Endodermal cell (in vitro differentiated cells): ENCODE measurements at regions not wholly inside any gene's neighbourhood (a gene's known extent, or its start where the extent isn't known, plus 50 kb on each side); places are given as distances from the start of the nearest gene placed in this dataset.

Source experiments
- DNase-seq: peaks from one replicate; pipeline ENCODE4 v3.0.0-alpha.2; 2017
- H3K27ac ChIP-seq: 2 replicates; pipeline ENCODE4 v1.5.1; 2013; ENCODE audit warnings: mild to moderate bottlenecking, low read depth, low read length, moderate library complexity
- H3K27me3 ChIP-seq: 2 replicates; pipeline ENCODE4 v1.6.1; 2013; ENCODE audit warnings: mild to moderate bottlenecking, low read length, moderate library complexity; ENCODE audit not compliant: insufficient read depth, control insufficient read depth, poor library complexity, severe bottlenecking
- H3K36me3 ChIP-seq: 2 replicates; pipeline ENCODE4 v1.7.0; 2013; ENCODE audit warnings: mild to moderate bottlenecking, low read length, moderate library complexity; ENCODE audit not compliant: control insufficient read depth, insufficient read depth
- H3K4me1 ChIP-seq: one replicate; pipeline ENCODE4 v1.7.0; 2013; ENCODE audit warnings: low read length; ENCODE audit not compliant: control insufficient read depth, insufficient read depth
- H3K4me3 ChIP-seq: 2 replicates; pipeline ENCODE4 v1.5.1; 2013; ENCODE audit warnings: mild to moderate bottlenecking, low read length, moderate library complexity
- H3K9ac ChIP-seq: 2 replicates; pipeline ENCODE4 v1.6.1; 2013; ENCODE audit warnings: mild to moderate bottlenecking, low read length, moderate library complexity; ENCODE audit not compliant: poor library complexity, severe bottlenecking; ENCODE audit errors: extremely low read depth
- H3K9me3 ChIP-seq: 2 replicates; pipeline ENCODE4 v1.6.1; 2013; ENCODE audit warnings: mild to moderate bottlenecking, low read length, moderate library complexity; ENCODE audit not compliant: control insufficient read depth
- H3K27ac Mint-ChIP-seq: 2 replicates; pipeline ENCODE4 v1.8.0; 2020; ENCODE audit warnings: mixed read lengths
- H3K27me3 Mint-ChIP-seq: 2 replicates; pipeline ENCODE4 v1.8.0; 2021; ENCODE audit warnings: mild to moderate bottlenecking, mixed read lengths; ENCODE audit not compliant: insufficient read depth
- H3K36me3 Mint-ChIP-seq: 2 replicates; pipeline ENCODE4 v1.8.0; 2020; ENCODE audit warnings: low read depth, mixed read lengths
- H3K4me1 Mint-ChIP-seq: 2 replicates; pipeline ENCODE4 v1.8.0; 2020; ENCODE audit warnings: mixed read lengths
- H3K4me3 Mint-ChIP-seq: 2 replicates; pipeline ENCODE4 v1.8.0; 2020; ENCODE audit warnings: mild to moderate bottlenecking, moderate library complexity, mixed read lengths
- H3K9me3 Mint-ChIP-seq: 2 replicates; pipeline ENCODE4 v1.8.0; 2020; ENCODE audit warnings: mild to moderate bottlenecking, mixed read lengths
- WGBS, 2 experiments: methylation state at CpG; one replicate each; pipeline versions ENCODE4 v1.1.5 to v1.1.7; 2013; ENCODE audit warnings: missing lambda C conversion rate in 2 of 2, mixed read lengths in 1 of 2; ENCODE audit not compliant: insufficient coverage in 1 of 2, insufficient read length in 1 of 2; 5-methylcytosine and 5-hydroxymethylcytosine counted together
- TF ChIP-seq, protein P1 (sequence below): fragments of 200-600 bp; sonication (generic); conservative IDR thresholded peaks from 2 replicates; pipeline ENCODE4 v1.5.0; 2021; ENCODE audit warnings: antibody characterized with exemption, mild to moderate bottlenecking

DNA sequence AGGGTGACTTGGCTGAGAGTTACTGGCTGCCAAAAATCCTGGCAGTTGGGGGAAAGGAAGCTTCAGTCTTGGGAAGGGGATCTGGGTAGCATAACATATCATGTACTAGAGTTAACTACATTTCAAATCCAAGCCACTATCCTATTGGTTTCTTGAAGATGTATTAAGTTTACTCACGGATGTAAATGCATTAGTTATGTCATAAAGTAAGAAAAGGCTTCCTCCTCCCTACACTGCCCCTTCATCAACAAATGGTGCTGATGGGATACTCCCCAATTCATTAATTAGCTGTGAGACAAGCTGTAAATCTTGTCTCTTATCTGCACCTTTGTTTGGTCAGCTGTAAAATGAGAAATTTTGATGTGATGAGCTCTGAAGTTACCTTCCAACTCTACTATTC, 150.1 kb upstream of the SOX5 start:
- H3K27ac Mint-ChIP-seq = no peak overlapping the region
- no peak for DNase-seq
- Histone ChIP-seq H3K36me3 (no peaks in the 10 kb centered on the region), H3K4me1 (no peaks in the 10 kb centered on the region), H3K4me3 (no peak overlapping the region), H3K9me3 (no peaks in the 10 kb centered on the region), H3K27ac (no peak overlapping the region), H3K9ac (no peak overlapping the region), H3K27me3 (no peaks in the 10 kb centered on the region)
- no peaks in the 10 kb centered on the region for H3K27me3 Mint-ChIP-seq
- H3K9me3 Mint-ChIP-seq = no peaks in the 10 kb centered on the region
- peaks cover 5% of the 10 kb centered on the region for H3K4me1 Mint-ChIP-seq
- TF ChIP-seq, protein P1, sequence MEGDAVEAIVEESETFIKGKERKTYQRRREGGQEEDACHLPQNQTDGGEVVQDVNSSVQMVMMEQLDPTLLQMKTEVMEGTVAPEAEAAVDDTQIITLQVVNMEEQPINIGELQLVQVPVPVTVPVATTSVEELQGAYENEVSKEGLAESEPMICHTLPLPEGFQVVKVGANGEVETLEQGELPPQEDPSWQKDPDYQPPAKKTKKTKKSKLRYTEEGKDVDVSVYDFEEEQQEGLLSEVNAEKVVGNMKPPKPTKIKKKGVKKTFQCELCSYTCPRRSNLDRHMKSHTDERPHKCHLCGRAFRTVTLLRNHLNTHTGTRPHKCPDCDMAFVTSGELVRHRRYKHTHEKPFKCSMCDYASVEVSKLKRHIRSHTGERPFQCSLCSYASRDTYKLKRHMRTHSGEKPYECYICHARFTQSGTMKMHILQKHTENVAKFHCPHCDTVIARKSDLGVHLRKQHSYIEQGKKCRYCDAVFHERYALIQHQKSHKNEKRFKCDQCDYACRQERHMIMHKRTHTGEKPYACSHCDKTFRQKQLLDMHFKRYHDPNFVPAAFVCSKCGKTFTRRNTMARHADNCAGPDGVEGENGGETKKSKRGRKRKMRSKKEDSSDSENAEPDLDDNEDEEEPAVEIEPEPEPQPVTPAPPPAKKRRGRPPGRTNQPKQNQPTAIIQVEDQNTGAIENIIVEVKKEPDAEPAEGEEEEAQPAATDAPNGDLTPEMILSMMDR = no peak
- H3K4me3 Mint-ChIP-seq = no peak overlapping the region
- peaks cover 1% of the 10 kb centered on the region for H3K36me3 Mint-ChIP-seq
- 80% methylated on average over 1 of the region's 1 CpG; no CpG with 5 or more reads in 1 of the 2 experiments for WGBS, 2 experiments

DNA sequence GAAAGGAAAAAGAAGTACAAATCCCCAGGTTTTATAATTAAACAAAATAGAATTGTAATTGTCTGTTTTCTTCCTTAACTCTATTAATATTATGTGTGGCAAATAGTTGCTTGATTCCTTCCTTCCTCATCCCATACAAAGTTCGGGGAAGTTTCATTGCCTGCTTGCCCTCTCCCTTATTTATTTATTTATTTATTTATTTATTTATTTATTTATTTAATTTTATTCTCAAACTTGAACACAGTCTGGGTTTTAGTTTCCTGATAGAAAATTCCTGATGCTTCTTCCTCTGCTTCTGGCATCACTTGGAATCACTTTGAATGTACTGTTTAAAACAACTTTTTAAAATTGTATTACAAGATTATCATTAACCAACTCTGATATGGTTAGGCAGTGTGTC, 145.8 kb upstream of the SOX5 start:
- Histone ChIP-seq H3K36me3 (no peaks in the 10 kb centered on the region), H3K27ac (no peak overlapping the region), H3K4me3 (no peak overlapping the region), H3K27me3 (no peaks in the 10 kb centered on the region), H3K9ac (no peak overlapping the region), H3K9me3 (no peaks in the 10 kb centered on the region), H3K4me1 (no peaks in the 10 kb centered on the region)
- WGBS, 2 experiments = no CpG with 5 or more reads among the region's 1 CpG
- no peak for DNase-seq
- no peaks in the 10 kb centered on the region for H3K27me3 Mint-ChIP-seq
- peaks cover 9% of the 10 kb centered on the region for H3K36me3 Mint-ChIP-seq
- peaks cover 9% of the 10 kb centered on the region for H3K9me3 Mint-ChIP-seq
- H3K4me3 Mint-ChIP-seq = no peak overlapping the region
- TF ChIP-seq, protein P1 = no peak
- peaks cover 1% of the 10 kb centered on the region for H3K4me1 Mint-ChIP-seq
- H3K27ac Mint-ChIP-seq = no peak overlapping the region

GRCh38 chr12:24089510-24089890, 140.0 kb upstream of the SOX5 start:
- H3K27me3 Mint-ChIP-seq = no peaks in the 10 kb centered on the region
- H3K9ac ChIP-seq = no peak overlapping the region
- H3K36me3 ChIP-seq = no peaks in the 10 kb centered on the region
- H3K4me1 ChIP-seq = no peaks in the 10 kb centered on the region
- peaks cover 16% of the 10 kb centered on the region for H3K4me1 Mint-ChIP-seq
- H3K4me3 ChIP-seq = no peak overlapping the region
- no peaks in the 10 kb centered on the region for H3K9me3 ChIP-seq
- H3K36me3 Mint-ChIP-seq = peaks cover 8% of the 10 kb centered on the region
- no peak overlapping the region for H3K27ac ChIP-seq
- no peaks in the 10 kb centered on the region for H3K27me3 ChIP-seq
- TF ChIP-seq, protein P1 = no peak
- no peak overlapping the region for H3K27ac Mint-ChIP-seq
- H3K4me3 Mint-ChIP-seq = no peak overlapping the region
- no peak for DNase-seq
- peaks cover 9% of the 10 kb centered on the region for H3K9me3 Mint-ChIP-seq
- 83% methylated on average over 2 of the region's 2 CpGs; no CpG with 5 or more reads in 1 of the 2 experiments for WGBS, 2 experiments
